GM19468 (cell line): ENCODE measurements at regions not wholly inside any gene's neighbourhood (a gene's known extent, or its start where the extent isn't known, plus 50 kb on each side); places are given as distances from the start of the nearest gene placed in this dataset.

Experiments
- ATAC-seq: cut with Tn5 transposase; IDR thresholded peaks from one replicate; pipeline ENCODE4 v1.9.1; 2021; ENCODE audit warnings: mild to moderate bottlenecking, moderate library complexity, moderate number of reproducible peaks; ENCODE audit not compliant: unreplicated experiment; ENCODE audit errors: extremely low read depth

DNA sequence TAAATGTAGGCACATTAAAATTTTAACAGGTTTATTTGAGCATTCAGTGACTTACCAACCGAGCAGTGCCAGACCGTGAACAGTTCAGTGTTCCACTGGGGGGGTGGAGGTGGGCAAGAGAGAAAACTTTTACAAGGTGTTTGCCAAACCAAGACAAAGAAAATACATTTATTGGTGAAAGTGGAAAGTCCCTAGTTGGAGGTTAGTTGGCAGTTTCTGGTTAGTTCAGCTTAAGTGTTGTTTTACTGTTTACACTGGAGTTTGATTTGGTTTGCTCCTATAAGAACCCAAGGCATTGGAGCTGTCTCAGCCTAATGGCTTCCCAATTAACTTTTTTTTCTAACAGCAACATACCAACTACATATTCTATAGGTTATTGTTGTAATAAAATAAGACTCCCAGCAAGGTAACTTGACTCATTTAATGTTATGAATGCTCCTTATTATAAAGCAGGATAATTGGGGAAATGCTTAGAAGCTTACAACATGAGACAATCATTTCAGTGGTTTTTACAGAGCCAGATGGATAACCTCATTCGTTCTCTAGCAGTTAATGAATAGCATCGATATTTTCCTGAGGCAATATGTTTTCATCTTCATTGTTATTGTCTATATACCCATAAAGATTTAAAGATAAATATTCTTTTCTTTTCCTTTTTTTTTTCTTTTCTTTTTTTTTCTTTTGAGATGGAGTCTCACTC lies 115.8 kb downstream of the ETNK1 start:
- ATAC-seq: no peak

DNA sequence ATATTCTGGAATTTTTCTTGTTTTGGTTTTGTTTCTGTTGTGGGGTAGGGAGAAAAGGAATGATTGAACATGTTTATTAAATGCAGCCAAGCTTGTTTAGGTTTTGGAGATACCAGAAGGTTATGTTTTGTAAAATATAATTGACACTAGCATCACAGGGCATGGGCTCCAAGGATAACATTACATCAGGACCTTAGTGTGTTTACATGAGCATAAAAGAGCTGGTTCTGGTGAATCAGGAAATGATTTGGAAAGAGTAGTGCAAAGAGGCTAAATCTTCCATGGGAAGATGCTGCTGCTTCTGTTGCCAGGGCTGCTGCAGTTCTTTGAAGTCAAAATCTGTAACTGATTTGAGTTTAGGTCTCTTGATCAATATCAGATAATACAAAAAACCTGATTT lies 118.7 kb downstream of the ETNK1 start:
- no peak for ATAC-seq

GRCh38 chr12:22744197-22744596 lies 119.2 kb downstream of the ETNK1 start:
- no peak for ATAC-seq

GRCh38 chr12:22746720-22747119 lies 121.7 kb downstream of the ETNK1 start:
- ATAC-seq: no peak

DNA sequence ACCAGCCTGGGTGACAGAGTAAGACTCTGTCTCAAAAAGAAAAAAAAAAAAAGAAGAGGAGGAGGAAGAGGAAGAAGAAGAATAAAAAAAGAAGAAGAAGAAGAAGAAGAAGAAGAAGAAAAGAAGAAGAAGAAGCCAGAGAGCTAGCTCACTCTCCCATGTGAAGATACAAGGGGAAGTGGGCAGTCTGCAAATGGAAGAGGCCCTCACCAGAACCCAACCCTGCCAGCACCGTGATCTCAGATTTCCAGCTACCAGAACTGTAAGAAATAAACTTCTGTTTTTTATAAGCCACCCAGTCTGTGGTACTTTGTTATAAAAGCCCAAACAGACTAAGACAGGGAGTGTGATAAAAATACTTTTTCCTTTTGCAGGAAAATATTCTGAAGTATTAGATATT lies 130.7 kb downstream of the ETNK1 start:
- ATAC-seq: no peak

- ATAC-seq: no peak
These were observed 135.1 kb downstream of the ETNK1 start for GRCh38 chr12:22759769-22760674.

GRCh38 chr12:22765421-22766130 lies 140.6 kb downstream of the ETNK1 start:
- no peak for ATAC-seq

DNA sequence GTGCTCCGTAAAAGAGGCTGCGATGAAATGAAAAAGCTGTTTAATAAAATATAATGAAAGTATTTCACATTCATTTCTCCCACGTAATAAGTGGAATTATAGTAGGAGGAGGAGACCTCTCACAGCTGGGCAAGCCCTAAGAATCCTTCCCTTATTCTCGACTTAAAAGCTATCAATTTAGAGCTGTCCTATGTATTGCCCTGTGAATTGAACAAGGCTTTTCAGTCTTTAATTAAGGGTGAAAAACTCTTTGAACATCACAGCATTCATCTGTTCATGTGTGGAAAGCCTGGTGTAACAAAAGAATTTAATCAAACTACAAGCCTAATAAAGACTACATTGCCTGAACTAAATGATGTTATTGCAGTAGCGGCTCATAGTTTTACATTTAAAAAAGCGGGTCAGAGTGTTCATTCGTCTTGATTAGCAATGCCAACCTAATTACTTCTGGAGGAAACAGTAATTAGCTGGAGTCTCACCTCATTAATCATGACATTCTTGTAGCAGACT lies 142.0 kb downstream of the ETNK1 start:
- no peak for ATAC-seq

GRCh38 chr12:22781339-22781738 lies 156.4 kb downstream of the ETNK1 start:
- ATAC-seq: no peak

GRCh38 chr12:22787557-22787956 lies 162.6 kb downstream of the ETNK1 start:
- no peak for ATAC-seq

GRCh38 chr12:22788913-22789312 lies 163.9 kb downstream of the ETNK1 start:
- no peak for ATAC-seq

DNA sequence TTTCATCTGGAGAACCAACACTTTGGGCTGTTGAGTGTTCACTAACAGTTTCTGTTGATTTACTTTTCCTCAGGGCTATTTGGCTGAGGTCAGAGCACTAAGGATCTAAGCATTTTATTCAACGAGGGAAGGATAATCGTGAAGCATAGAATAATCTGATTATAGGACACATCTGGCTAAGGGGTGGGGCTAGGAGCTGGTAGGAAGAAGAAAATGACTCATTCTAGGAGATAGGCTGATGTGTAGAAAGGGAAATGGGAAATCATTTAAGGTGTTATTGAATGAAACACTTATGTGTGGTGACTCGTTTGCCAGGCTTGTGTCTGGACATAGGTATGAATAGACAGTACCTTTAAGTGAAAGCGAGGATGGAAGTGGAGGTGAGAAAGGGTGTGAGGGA lies 167.2 kb downstream of the ETNK1 start:
- no peak for ATAC-seq

DNA sequence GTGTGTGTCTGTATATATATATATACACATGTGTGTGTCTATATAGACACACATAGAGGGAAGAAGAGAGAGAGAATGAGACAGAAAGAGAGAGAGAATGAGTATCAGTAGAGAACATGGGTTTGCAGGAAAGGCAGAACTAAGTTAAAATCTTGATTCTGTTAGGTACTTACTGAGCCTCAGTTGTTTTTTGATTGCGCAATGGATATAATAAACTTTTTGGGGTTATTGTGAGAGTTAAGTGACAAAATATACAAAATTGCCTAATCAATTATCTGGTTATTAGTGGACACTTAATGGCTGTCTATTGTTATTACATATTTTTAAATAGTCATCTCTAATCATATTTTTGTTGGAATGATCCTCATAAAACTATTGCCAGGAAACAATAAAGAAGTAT lies 169.0 kb downstream of the ETNK1 start:
- ATAC-seq: no peak

DNA sequence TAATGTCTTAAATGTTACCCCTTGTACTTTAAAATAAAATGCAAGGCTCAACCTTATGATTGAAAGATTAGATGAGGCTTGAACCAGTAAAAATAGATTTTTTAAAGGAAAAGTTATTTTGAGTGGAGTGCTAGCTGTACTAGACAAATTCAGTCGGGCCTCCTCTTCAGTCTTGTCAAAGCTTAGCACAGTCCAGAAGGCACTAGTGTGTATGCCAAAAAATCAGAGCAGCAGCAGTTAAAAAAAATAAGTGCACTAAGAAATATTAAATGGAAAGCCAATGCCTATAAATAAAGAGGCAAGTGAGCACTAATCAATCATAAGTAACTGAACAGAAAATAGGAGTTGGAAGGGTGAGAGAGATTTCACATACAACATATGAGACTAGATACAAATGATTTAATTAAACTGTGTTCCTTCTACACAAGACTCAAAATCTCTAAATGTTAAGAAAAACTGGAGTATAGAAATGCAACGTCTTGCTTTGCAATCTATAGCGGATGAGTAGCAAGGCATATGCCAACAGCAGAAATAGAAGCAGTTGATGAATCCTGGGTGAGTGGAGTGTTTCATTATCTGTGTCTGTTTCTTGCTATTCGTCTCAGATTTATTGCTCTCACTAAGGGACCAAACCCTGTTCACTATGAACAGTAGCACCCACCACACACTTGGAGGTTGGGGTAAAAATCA lies 172.1 kb downstream of the ETNK1 start:
- ATAC-seq: no peak

- ATAC-seq: no peak
These were observed 172.7 kb downstream of the ETNK1 start for GRCh38 chr12:22797701-22798100.

- no peak for ATAC-seq
These were observed 173.1 kb downstream of the ETNK1 start for GRCh38 chr12:22798116-22798515.

- no peak for ATAC-seq
These were observed 174.5 kb downstream of the ETNK1 start for GRCh38 chr12:22799503-22799902.

DNA sequence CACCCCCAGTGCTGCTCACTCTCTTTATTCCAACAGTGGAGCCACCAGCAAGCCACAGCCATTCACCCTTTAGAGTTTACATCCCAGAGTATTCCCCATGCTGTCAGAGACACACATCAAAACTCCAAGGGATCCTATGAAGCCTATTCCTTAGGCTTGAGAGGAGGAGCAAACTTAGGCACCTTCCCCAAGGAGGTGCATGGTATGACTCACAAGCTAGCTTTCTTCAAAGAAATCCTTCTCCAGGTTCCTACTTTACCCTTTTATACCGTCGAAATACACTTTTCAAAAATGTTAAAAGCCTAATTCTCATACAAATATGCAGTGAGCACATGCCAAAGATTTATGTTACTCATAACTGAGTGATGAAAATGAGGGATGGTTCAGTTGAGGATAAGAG lies 175.4 kb downstream of the ETNK1 start:
- no peak for ATAC-seq

- no peak for ATAC-seq
These were observed 178.1 kb downstream of the ETNK1 start for GRCh38 chr12:22802883-22803630.
